WTC11 (cell line): ENCODE measurements at regions not wholly inside any gene's neighbourhood (a gene's known extent, or its start where the extent isn't known, plus 50 kb on each side); places are given as distances from the start of the nearest gene placed in this dataset.
A peak's percentile ranks its signal among the peaks of the same experiment; 100 is the strongest.

Source experiments
- ATAC-seq: fragments of 200-7000 bp; cut with Tn5 transposase; 2 replicates; pipeline ENCODE4 v1.10.0; 2021; ENCODE audit warnings: mild to moderate bottlenecking, moderate library complexity
- CTCF ChIA-PET: fragments of 300-600 bp; sonication (Branson Sonifier 250); formaldehyde crosslinking; loops from one replicate; lab custom pipeline; 2021; ENCODE audit warnings: antibody characterized with exemption; lab: Charles Lee
- POLR2A ChIA-PET: fragments of 350-600 bp; sonication (Branson Sonifier 250); formaldehyde crosslinking; loops from one replicate; lab custom pipeline; 2021; ENCODE audit warnings: antibody characterized with exemption; lab: Charles Lee
- DNase-seq: peaks from one replicate; pipeline ENCODE4 v3.0.0; 2021; ENCODE audit warnings: low spot score
- H3K27ac Mint-ChIP-seq: 2 replicates; pipeline ENCODE4 v1.8.0; 2021; ENCODE audit warnings: mixed read lengths
- H3K27me3 Mint-ChIP-seq: 2 replicates; pipeline ENCODE4 v1.8.0; 2021; ENCODE audit warnings: low read depth, mild to moderate bottlenecking, moderate library complexity, mixed read lengths
- H3K36me3 Mint-ChIP-seq: 2 replicates; pipeline ENCODE4 v1.8.0; 2021; ENCODE audit warnings: mixed read lengths
- H3K4me1 Mint-ChIP-seq: 2 replicates; pipeline ENCODE4 v1.8.0; 2022; ENCODE audit warnings: mixed read lengths
- H3K4me3 Mint-ChIP-seq: 2 replicates; pipeline ENCODE4 v1.8.0; 2021; ENCODE audit warnings: mild to moderate bottlenecking, moderate library complexity, mixed read lengths
- H3K9me3 Mint-ChIP-seq: 2 replicates; pipeline ENCODE4 v1.8.0; 2021; ENCODE audit warnings: mixed read lengths
- ATF1 ChIP-seq: sonication (generic); formaldehyde crosslinking; IDR thresholded peaks from 2 replicates; pipeline ENCODE4 v1.8.1; 2023; ENCODE audit warnings: mild to moderate bottlenecking, moderate library complexity, missing genetic modification reagents
- CREM ChIP-seq: sonication (generic); formaldehyde crosslinking; IDR thresholded peaks from 2 replicates; pipeline ENCODE4 v1.8.1; 2022; ENCODE audit warnings: mild to moderate bottlenecking, missing genetic modification reagents, moderate library complexity
- FOXK1 ChIP-seq: sonication (generic); formaldehyde crosslinking; IDR thresholded peaks from 2 replicates; pipeline ENCODE4 v1.8.0; 2022; ENCODE audit warnings: mild to moderate bottlenecking, moderate library complexity, missing genetic modification reagents
- HMGA2 ChIP-seq: fragments of 250-450 bp; sonication (Bioruptor Pico); IDR thresholded peaks from 2 replicates; pipeline ENCODE4 v1.4.0; 2021; ENCODE audit warnings: mild to moderate bottlenecking, moderate library complexity
- NFATC4 ChIP-seq: fragments of 250-450 bp; sonication (Bioruptor Pico); IDR thresholded peaks from 2 replicates; pipeline ENCODE4 v1.9.0; 2021; ENCODE audit warnings: mild to moderate bottlenecking
- NFYB ChIP-seq: sonication (generic); formaldehyde crosslinking; conservative IDR thresholded peaks from 2 replicates; pipeline ENCODE4 v1.8.0; 2022; ENCODE audit warnings: low read depth, missing genetic modification reagents
- NR3C1 ChIP-seq: sonication (generic); formaldehyde crosslinking; conservative IDR thresholded peaks from 2 replicates; pipeline ENCODE4 v1.8.1; 2023; ENCODE audit warnings: low read depth, mild to moderate bottlenecking, missing genetic modification reagents
- TCF7 ChIP-seq: sonication (generic); formaldehyde crosslinking; IDR thresholded peaks from 2 replicates; pipeline ENCODE4 v1.8.0; 2022; ENCODE audit warnings: mild to moderate bottlenecking, low read depth, missing genetic modification reagents, moderate library complexity
- TEAD1 ChIP-seq: sonication (generic); formaldehyde crosslinking; IDR thresholded peaks from 2 replicates; pipeline ENCODE4 v1.8.0; 2022; ENCODE audit warnings: mild to moderate bottlenecking, missing genetic modification reagents
- TP53 ChIP-seq: sonication (generic); formaldehyde crosslinking; IDR thresholded peaks from 2 replicates; pipeline ENCODE4 v1.8.1; 2023; ENCODE audit warnings: mild to moderate bottlenecking, missing genetic modification reagents
- ZNF232 ChIP-seq: sonication (generic); formaldehyde crosslinking; IDR thresholded peaks from 2 replicates; pipeline ENCODE4 v1.8.0; 2022; ENCODE audit warnings: mild to moderate bottlenecking, missing genetic modification reagents
- TF ChIP-seq, protein P1 (sequence below): fragments of 250-450 bp; sonication (Bioruptor Pico); IDR thresholded peaks from 2 replicates; pipeline ENCODE4 v1.9.0; 2021; ENCODE audit warnings: mild to moderate bottlenecking
- TF ChIP-seq, protein P2 (sequence below): sonication (generic); formaldehyde crosslinking; IDR thresholded peaks from 2 replicates; pipeline ENCODE4 v1.8.0; 2022; ENCODE audit warnings: mild to moderate bottlenecking, missing genetic modification reagents
- TF ChIP-seq, protein P3 (sequence below): fragments of 250-450 bp; sonication (Bioruptor Pico); IDR thresholded peaks from 2 replicates; pipeline ENCODE4 v2.1.2; 2022; ENCODE audit warnings: mild to moderate bottlenecking, moderate library complexity
- TF ChIP-seq, protein P4 (sequence below): sonication (generic); formaldehyde crosslinking; IDR thresholded peaks from 2 replicates; pipeline ENCODE4 v1.8.0; 2023; ENCODE audit warnings: missing genetic modification reagents
- TF ChIP-seq, protein P5 (sequence below): sonication (generic); formaldehyde crosslinking; IDR thresholded peaks from 2 replicates; pipeline ENCODE4 v1.8.1; 2022; ENCODE audit warnings: missing genetic modification reagents, borderline replicate concordance
- TF ChIP-seq, protein P6 (sequence below): sonication (generic); formaldehyde crosslinking; IDR thresholded peaks from 2 replicates; pipeline ENCODE4 v1.8.1; 2022; ENCODE audit warnings: mild to moderate bottlenecking, moderate library complexity, missing genetic modification reagents
- TF ChIP-seq, protein P7 (sequence below): fragments of 250-450 bp; sonication (Bioruptor Pico); IDR thresholded peaks from 2 replicates; pipeline ENCODE4 v1.9.0; 2021; ENCODE audit warnings: mild to moderate bottlenecking, borderline replicate concordance
- TF ChIP-seq, protein P8 (sequence below): sonication (generic); formaldehyde crosslinking; IDR thresholded peaks from 2 replicates; pipeline ENCODE4 v1.8.0; 2022; ENCODE audit warnings: missing genetic modification reagents

DNA sequence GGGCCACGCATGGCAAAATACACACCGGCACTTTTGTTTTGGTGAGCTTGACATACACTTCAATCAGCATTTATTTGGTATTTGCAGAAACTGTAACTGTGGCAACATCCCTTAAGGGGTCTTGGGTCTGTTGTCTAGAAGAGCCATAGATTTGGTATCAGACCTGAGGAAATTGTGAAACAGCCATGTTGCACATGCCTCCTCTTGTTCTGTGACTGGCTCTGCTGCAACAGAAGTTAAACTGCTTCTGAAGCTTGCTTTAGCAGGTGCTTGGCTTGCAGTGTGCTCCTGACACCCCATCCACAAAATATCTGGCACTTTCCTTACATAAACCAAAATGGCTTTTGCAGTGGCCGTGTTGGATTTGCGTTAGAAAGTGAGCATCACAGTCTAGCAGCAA is 247.3 kb downstream of the GATA3 start:
- no peaks in the 10 kb centered on the region for H3K9me3 Mint-ChIP-seq

DNA sequence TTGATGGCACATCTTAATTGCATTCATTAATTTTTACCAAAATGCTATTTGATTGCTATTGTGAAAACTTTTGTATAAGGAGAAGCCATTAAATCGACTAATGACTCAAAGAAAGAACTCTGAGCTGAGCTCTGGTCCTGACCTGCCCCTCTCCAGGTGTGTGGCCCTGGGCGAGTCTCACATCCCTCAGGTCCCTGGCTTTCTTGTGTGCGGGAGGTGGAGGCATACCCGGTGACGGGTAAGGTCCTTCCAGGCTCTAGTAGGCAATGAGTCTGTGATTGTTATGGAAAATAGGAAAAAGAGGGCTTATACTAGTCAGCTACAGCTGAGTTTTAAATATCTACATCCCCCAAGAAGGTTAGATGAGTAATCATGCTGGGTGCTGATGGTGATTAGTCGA is 248.1 kb downstream of the GATA3 start:
- ChIA-PET POLR2A (no interaction called here), CTCF (interaction anchor here (0.6 kb wide), 1 partner anchor 67 kb away, joined by 3 read pairs; no protein-coding TSS in a partner anchor)
- DNase-seq (no peak), ATAC-seq (peak; percentile 71)
- H3K9me3 Mint-ChIP-seq = peaks cover 1% of the 10 kb centered on the region; the same call in 1 of the 2 replicates
- H3K4me3 Mint-ChIP-seq = no peak overlapping the region
- TF ChIP-seq NFATC4 (CRISPR knock-in tag) = no peak
- TF ChIP-seq, protein P1, sequence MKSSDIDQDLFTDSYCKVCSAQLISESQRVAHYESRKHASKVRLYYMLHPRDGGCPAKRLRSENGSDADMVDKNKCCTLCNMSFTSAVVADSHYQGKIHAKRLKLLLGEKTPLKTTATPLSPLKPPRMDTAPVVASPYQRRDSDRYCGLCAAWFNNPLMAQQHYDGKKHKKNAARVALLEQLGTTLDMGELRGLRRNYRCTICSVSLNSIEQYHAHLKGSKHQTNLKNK (CRISPR knock-in tag) = no peak
- TF ChIP-seq TP53 (CRISPR knock-in tag) = no peak
- no peak for TF ChIP-seq NFYB (CRISPR knock-in tag)
- TF ChIP-seq, protein P2, sequence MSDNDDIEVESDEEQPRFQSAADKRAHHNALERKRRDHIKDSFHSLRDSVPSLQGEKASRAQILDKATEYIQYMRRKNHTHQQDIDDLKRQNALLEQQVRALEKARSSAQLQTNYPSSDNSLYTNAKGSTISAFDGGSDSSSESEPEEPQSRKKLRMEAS (CRISPR knock-in tag) = no peak
- no peak for TF ChIP-seq CREM (CRISPR knock-in tag)
- TF ChIP-seq, protein P3, sequence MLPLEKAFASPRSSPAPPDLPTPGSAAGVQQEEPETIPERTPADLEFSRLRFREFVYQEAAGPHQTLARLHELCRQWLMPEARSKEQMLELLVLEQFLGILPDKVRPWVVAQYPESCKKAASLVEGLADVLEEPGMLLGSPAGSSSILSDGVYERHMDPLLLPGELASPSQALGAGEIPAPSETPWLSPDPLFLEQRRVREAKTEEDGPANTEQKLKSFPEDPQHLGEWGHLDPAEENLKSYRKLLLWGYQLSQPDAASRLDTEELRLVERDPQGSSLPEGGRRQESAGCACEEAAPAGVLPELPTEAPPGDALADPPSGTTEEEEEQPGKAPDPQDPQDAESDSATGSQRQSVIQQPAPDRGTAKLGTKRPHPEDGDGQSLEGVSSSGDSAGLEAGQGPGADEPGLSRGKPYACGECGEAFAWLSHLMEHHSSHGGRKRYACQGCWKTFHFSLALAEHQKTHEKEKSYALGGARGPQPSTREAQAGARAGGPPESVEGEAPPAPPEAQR (CRISPR knock-in tag) = no peak
- TF ChIP-seq, protein P4, sequence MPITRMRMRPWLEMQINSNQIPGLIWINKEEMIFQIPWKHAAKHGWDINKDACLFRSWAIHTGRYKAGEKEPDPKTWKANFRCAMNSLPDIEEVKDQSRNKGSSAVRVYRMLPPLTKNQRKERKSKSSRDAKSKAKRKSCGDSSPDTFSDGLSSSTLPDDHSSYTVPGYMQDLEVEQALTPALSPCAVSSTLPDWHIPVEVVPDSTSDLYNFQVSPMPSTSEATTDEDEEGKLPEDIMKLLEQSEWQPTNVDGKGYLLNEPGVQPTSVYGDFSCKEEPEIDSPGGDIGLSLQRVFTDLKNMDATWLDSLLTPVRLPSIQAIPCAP (CRISPR knock-in tag) = no peak
- TF ChIP-seq ZNF232 (CRISPR knock-in tag) = no peak
- TF ChIP-seq, protein P5, sequence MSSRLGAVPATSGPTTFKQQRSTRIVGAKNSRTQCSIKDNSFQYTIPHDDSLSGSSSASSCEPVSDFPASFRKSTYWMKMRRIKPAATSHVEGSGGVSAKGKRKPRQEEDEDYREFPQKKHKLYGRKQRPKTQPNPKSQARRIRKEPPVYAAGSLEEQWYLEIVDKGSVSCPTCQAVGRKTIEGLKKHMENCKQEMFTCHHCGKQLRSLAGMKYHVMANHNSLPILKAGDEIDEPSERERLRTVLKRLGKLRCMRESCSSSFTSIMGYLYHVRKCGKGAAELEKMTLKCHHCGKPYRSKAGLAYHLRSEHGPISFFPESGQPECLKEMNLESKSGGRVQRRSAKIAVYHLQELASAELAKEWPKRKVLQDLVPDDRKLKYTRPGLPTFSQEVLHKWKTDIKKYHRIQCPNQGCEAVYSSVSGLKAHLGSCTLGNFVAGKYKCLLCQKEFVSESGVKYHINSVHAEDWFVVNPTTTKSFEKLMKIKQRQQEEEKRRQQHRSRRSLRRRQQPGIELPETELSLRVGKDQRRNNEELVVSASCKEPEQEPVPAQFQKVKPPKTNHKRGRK = no peak
- no peak for TF ChIP-seq ATF1 (CRISPR knock-in tag)
- H3K27ac Mint-ChIP-seq = no peak overlapping the region
- peaks cover 4% of the 10 kb centered on the region for H3K27me3 Mint-ChIP-seq
- H3K36me3 Mint-ChIP-seq = no peaks in the 10 kb centered on the region
- H3K4me1 Mint-ChIP-seq = peaks cover 48% of the 10 kb centered on the region

More for the DNA sequence above, 247.3 kb downstream of the GATA3 start:
- ChIA-PET CTCF (interaction anchor here (0.6 kb wide), 1 partner anchor 66 kb away, joined by 3 read pairs; no protein-coding TSS in a partner anchor), POLR2A (no interaction called here)
- no peak for TF ChIP-seq NR3C1 (CRISPR knock-in tag)
- Mint-ChIP-seq H3K4me3 (no peak overlapping the region), H3K27ac (no peak overlapping the region), H3K4me1 (peaks cover 41% of the 10 kb centered on the region), H3K27me3 (peaks cover 12% of the 10 kb centered on the region), H3K36me3 (no peaks in the 10 kb centered on the region)
- DNase-seq = no peak
- no peak for ATAC-seq

DNA sequence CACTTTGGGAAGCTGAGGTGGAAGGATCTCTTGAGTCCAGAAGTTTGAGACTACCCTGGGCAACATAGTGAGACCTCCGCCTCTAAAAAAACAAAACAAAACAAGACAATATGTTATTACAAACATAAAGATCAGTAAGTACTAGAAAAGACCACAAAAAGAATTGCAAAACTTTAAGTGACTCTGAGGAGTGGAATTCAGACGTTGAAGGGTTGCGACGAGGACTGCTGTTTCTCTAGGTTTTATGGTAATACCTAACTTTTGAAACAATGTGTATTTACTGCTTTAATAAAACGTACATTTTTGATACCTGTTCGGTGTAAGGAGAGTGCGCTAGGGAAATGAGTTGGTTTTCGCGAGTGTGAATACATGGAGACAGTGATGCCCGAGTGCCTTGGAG is 250.4 kb downstream of the GATA3 start:
- ATAC-seq = no peak
- H3K9me3 Mint-ChIP-seq = peaks cover 3% of the 10 kb centered on the region; the same call in 1 of the 2 replicates
- DNase-seq = no peak
- no peaks in the 10 kb centered on the region for H3K36me3 Mint-ChIP-seq
- H3K4me1 Mint-ChIP-seq = peaks cover 42% of the 10 kb centered on the region
- ChIA-PET CTCF (no interaction called here), POLR2A (no interaction called here)
- no peaks in the 10 kb centered on the region; the same call in 1 of the 2 replicates for H3K27me3 Mint-ChIP-seq
- H3K27ac Mint-ChIP-seq = no peak overlapping the region
- no peak overlapping the region for H3K4me3 Mint-ChIP-seq
- TF ChIP-seq, protein P6, sequence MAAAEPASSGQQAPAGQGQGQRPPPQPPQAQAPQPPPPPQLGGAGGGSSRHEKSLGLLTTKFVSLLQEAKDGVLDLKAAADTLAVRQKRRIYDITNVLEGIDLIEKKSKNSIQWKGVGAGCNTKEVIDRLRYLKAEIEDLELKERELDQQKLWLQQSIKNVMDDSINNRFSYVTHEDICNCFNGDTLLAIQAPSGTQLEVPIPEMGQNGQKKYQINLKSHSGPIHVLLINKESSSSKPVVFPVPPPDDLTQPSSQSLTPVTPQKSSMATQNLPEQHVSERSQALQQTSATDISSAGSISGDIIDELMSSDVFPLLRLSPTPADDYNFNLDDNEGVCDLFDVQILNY (CRISPR knock-in tag) = no peak
- TF ChIP-seq HMGA2 (CRISPR knock-in tag) = no peak
- no peak for TF ChIP-seq FOXK1 (CRISPR knock-in tag)
- TF ChIP-seq, protein P7, sequence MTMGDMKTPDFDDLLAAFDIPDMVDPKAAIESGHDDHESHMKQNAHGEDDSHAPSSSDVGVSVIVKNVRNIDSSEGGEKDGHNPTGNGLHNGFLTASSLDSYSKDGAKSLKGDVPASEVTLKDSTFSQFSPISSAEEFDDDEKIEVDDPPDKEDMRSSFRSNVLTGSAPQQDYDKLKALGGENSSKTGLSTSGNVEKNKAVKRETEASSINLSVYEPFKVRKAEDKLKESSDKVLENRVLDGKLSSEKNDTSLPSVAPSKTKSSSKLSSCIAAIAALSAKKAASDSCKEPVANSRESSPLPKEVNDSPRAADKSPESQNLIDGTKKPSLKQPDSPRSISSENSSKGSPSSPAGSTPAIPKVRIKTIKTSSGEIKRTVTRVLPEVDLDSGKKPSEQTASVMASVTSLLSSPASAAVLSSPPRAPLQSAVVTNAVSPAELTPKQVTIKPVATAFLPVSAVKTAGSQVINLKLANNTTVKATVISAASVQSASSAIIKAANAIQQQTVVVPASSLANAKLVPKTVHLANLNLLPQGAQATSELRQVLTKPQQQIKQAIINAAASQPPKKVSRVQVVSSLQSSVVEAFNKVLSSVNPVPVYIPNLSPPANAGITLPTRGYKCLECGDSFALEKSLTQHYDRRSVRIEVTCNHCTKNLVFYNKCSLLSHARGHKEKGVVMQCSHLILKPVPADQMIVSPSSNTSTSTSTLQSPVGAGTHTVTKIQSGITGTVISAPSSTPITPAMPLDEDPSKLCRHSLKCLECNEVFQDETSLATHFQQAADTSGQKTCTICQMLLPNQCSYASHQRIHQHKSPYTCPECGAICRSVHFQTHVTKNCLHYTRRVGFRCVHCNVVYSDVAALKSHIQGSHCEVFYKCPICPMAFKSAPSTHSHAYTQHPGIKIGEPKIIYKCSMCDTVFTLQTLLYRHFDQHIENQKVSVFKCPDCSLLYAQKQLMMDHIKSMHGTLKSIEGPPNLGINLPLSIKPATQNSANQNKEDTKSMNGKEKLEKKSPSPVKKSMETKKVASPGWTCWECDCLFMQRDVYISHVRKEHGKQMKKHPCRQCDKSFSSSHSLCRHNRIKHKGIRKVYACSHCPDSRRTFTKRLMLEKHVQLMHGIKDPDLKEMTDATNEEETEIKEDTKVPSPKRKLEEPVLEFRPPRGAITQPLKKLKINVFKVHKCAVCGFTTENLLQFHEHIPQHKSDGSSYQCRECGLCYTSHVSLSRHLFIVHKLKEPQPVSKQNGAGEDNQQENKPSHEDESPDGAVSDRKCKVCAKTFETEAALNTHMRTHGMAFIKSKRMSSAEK (CRISPR knock-in tag) = no peak
- no peak for TF ChIP-seq TEAD1
- TF ChIP-seq, protein P8, sequence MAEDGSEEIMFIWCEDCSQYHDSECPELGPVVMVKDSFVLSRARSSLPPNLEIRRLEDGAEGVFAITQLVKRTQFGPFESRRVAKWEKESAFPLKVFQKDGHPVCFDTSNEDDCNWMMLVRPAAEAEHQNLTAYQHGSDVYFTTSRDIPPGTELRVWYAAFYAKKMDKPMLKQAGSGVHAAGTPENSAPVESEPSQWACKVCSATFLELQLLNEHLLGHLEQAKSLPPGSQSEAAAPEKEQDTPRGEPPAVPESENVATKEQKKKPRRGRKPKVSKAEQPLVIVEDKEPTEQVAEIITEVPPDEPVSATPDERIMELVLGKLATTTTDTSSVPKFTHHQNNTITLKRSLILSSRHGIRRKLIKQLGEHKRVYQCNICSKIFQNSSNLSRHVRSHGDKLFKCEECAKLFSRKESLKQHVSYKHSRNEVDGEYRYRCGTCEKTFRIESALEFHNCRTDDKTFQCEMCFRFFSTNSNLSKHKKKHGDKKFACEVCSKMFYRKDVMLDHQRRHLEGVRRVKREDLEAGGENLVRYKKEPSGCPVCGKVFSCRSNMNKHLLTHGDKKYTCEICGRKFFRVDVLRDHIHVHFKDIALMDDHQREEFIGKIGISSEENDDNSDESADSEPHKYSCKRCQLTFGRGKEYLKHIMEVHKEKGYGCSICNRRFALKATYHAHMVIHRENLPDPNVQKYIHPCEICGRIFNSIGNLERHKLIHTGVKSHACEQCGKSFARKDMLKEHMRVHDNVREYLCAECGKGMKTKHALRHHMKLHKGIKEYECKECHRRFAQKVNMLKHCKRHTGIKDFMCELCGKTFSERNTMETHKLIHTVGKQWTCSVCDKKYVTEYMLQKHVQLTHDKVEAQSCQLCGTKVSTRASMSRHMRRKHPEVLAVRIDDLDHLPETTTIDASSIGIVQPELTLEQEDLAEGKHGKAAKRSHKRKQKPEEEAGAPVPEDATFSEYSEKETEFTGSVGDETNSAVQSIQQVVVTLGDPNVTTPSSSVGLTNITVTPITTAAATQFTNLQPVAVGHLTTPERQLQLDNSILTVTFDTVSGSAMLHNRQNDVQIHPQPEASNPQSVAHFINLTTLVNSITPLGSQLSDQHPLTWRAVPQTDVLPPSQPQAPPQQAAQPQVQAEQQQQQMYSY (CRISPR knock-in tag) = no peak
- TF ChIP-seq TCF7 (CRISPR knock-in tag) = no peak
